Rectal smooth muscle tissue (tissue), 1 donor: ENCODE measurements at regions not wholly inside any gene's neighbourhood (a gene's known extent, or its start where the extent isn't known, plus 50 kb on each side); places are given as distances from the start of the nearest gene placed in this dataset.
"Not testable (repeated sequence)": the region's sequence is repeated elsewhere in the genome, so short reads cannot be mapped to it uniquely, and the experiment has no call there.

Experiments used
- H3K27ac ChIP-seq: one replicate; pipeline ENCODE4 v1.7.0; 2013; ENCODE audit warnings: low read depth, low read length, inconsistent platforms
- H3K27me3 ChIP-seq: one replicate; pipeline ENCODE4 v1.7.0; 2013; ENCODE audit warnings: low read length; ENCODE audit not compliant: control insufficient read depth, insufficient read depth
- H3K36me3 ChIP-seq: one replicate; pipeline ENCODE4 v1.7.0; 2013; ENCODE audit warnings: low read length; ENCODE audit not compliant: control insufficient read depth, insufficient read depth
- H3K4me1 ChIP-seq: one replicate; pipeline ENCODE4 v1.7.0; 2013; ENCODE audit warnings: low read length; ENCODE audit not compliant: control insufficient read depth, insufficient read depth
- H3K4me3 ChIP-seq: one replicate; pipeline ENCODE4 v1.7.0; 2013; ENCODE audit warnings: low read length
- H3K9ac ChIP-seq: one replicate; pipeline ENCODE4 v1.7.0; 2013; ENCODE audit warnings: low read length

DNA sequence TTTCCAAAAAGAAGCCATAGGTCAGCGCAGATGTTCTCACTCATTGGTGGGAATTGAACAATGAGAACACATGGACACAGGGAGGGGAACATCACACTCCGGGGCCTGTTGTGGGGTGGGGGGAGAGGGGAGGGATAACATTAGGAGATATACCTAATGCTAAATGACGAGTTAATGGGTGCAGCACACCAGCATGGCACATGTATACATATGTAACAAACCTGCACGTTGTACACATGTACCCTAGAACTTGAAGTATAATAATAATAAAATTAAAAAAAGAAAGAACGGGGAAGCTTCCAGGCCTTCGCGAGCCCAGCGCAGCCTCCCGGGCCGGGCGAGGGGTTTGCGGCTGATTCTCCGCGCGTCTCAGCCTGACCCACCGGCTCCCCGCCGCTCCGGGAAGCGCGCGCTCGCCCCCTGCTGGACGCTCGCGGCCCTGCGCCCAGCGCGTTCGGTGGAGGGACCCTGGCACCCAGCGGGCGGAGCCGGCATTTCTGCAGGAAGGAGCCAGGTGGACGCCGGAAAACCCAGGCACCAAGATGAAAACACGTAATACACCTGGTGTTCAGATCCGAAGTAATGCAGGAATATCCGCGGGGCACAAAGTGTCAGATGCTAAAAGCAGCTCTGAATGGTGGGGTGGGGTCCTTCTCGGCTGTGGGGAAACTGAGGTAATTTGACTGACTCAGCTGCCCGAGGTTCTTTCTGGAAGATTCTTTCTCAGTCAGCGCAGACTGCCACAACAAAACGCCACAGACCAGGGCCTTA is 67.1 kb upstream of the PPP1R26 start:
- not testable (repeated sequence) for H3K9ac ChIP-seq, H3K27me3 ChIP-seq, H3K4me1 ChIP-seq, H3K27ac ChIP-seq, H3K36me3 ChIP-seq, H3K4me3 ChIP-seq

DNA sequence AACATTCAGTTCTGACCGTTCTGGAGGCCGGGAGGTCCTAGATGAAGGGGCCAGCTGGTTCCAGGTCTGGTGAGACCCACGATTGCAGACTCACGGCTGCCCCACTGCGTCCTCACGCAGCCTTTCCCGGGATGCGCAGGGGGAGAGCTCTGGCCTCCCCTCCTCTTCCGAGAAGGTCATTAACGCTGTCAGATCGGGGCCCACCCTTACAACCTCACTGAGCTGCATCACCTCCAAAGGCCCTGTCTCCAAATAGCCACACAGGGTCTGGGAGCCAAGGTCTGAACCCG is 66.6 kb upstream of the PPP1R26 start:
- Histone ChIP-seq H3K4me1 (no peaks in the 10 kb centered on the region), H3K36me3 (no peaks in the 10 kb centered on the region), H3K4me3 (no peak overlapping the region), H3K27ac (no peak overlapping the region), H3K27me3 (no peaks in the 10 kb centered on the region), H3K9ac (no peak overlapping the region)

DNA sequence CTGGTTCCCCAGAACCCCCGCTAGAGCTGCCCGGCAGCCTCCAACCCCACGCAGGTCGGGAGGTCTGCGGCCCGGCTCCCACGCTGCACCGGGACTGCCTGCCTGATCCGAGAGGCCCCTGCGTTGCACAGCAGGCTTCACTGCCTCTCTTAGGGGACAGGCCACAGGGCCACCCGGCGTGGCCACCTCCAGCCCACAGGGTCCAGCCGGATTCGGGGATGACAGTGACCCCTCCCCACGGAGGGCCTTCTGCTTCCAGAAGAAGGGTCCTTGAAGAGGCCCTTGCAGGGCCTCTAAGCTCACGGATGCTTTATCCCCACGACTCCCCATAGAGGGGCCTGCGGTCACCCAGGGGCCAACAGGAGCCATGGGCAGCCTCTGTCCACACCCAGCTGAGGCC is 66.1 kb upstream of the PPP1R26 start:
- Histone ChIP-seq H3K4me1 (no peaks in the 10 kb centered on the region), H3K9ac (no peak overlapping the region), H3K36me3 (no peaks in the 10 kb centered on the region), H3K27ac (no peak overlapping the region), H3K27me3 (no peaks in the 10 kb centered on the region), H3K4me3 (no peak overlapping the region)

DNA sequence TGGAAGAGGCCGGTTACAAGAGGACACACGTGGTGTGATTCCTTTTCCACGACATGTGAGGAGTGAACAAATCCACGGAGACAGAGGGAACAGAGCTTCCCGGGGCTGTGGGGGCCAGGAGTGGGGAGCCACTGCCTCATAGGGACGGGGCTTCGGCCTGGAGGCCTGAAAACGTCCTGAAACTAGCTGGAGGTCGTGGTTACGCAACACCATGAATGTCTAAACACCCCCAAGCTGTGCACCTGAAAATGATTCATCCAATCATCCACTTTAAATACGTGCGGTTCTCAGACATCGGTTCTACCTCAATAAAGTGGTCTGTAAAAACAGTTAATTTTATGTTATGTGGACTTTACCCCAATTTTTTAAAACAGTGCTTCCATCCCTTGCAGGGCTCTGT is 65.3 kb upstream of the PPP1R26 start:
- H3K9ac ChIP-seq, result no peak overlapping the region
- H3K36me3 ChIP-seq, result no peaks in the 10 kb centered on the region
- no peak overlapping the region for H3K27ac ChIP-seq
- H3K4me1 ChIP-seq, result no peaks in the 10 kb centered on the region
- no peak overlapping the region for H3K4me3 ChIP-seq
- no peaks in the 10 kb centered on the region for H3K27me3 ChIP-seq

DNA sequence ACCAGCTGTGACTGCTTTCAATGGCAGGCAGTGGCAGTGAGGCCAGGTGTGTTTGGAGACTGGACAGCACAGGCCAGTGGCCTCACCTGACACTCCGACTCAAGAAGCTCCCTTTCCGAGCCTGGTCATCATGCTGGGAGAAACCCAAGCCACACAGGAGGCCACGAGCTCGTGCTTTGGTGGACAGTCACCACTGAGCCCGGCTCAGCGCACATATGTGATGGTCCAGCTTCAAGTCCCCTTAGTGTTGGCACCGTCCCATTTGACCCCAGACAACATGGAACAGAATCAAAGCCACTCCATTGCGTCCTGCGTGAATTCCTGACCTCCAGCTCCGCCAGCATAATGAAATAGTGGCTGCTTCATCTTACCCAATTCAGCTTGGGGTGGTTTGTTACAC is 64.0 kb upstream of the PPP1R26 start:
- H3K4me3 ChIP-seq, result no peak overlapping the region
- no peaks in the 10 kb centered on the region for H3K36me3 ChIP-seq
- no peak overlapping the region for H3K27ac ChIP-seq
- H3K27me3 ChIP-seq, result no peaks in the 10 kb centered on the region
- no peak overlapping the region for H3K9ac ChIP-seq
- no peaks in the 10 kb centered on the region for H3K4me1 ChIP-seq

DNA sequence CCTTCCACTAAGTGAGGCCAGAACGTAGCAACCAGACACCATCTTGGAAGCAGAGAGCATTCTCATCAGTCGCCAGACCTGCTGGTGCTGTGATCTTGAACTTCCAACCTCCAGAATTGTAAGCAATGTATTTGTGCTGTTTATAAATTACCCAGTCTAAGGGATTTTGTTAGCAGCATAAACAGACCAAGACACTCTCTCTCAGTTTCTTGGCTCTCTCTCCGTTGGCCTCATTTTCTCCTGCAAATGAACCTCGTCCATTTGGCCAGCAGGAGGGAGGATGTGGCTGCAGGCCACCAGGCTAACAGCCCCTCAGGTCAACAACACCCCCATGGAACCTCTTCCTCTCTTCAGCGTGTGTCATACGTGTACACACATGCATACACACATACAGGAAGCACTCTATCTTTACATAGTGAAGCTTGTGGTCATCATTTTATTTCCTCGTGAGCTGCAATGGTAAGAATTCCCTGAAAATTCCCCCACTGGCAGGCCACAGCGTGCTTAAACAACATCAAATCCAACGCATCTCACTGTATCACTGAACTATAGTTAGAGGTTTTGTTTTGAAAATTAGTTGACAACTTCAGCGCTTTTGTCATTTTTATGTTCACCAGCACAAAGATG is 62.8 kb upstream of the PPP1R26 start:
- H3K9ac ChIP-seq, result no peak overlapping the region
- H3K36me3 ChIP-seq, result no peaks in the 10 kb centered on the region
- no peak overlapping the region for H3K4me3 ChIP-seq
- no peaks in the 10 kb centered on the region for H3K27me3 ChIP-seq
- no peaks in the 10 kb centered on the region for H3K4me1 ChIP-seq
- no peak overlapping the region for H3K27ac ChIP-seq

DNA sequence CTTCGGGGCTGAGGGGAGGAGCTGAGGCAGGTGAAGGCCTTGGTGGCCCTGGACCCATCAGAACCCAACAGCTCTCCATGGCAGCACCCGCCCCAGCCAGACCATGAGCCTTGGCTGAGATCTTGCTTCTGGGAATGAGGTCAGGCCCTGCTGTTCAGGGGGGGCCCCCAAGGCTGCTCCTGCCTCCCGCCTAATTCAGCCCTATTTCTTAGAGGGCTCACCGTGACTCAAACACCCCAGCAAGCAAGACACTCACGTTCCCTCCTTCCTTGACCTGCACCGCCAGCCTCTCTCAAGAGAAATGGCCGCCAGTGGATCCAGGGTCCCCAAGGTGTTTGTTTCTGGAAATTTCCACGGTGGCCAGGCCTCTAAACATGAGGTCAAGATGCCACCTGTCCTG is 61.4 kb upstream of the PPP1R26 start:
- no peak overlapping the region for H3K4me3 ChIP-seq
- H3K36me3 ChIP-seq, result no peaks in the 10 kb centered on the region
- no peaks in the 10 kb centered on the region for H3K4me1 ChIP-seq
- no peaks in the 10 kb centered on the region for H3K27me3 ChIP-seq
- H3K9ac ChIP-seq, result no peak overlapping the region
- no peak overlapping the region for H3K27ac ChIP-seq

DNA sequence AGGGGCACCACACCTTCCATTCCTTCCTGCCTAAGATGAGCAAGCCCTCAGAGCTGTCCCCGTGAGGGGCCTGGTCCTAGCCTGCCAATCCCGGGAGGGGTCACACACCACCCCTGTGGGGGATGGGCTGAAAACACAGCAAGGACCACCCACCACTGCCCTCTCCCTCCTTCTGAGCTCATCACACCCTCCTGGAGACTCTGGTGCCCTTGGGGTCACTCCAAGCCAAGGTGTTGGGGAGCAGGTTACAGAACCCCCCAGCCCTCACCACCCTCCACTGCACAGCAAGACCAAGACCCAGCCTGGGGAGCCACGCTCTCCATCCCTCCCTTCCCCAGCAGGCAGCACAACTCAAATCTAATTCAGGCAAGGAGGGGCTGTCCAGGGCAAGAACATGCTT is 60.5 kb upstream of the PPP1R26 start:
- H3K9ac ChIP-seq, result no peak overlapping the region
- no peaks in the 10 kb centered on the region for H3K4me1 ChIP-seq
- H3K27me3 ChIP-seq, result no peaks in the 10 kb centered on the region
- H3K36me3 ChIP-seq, result no peaks in the 10 kb centered on the region
- H3K4me3 ChIP-seq, result no peak overlapping the region
- no peak overlapping the region for H3K27ac ChIP-seq

DNA sequence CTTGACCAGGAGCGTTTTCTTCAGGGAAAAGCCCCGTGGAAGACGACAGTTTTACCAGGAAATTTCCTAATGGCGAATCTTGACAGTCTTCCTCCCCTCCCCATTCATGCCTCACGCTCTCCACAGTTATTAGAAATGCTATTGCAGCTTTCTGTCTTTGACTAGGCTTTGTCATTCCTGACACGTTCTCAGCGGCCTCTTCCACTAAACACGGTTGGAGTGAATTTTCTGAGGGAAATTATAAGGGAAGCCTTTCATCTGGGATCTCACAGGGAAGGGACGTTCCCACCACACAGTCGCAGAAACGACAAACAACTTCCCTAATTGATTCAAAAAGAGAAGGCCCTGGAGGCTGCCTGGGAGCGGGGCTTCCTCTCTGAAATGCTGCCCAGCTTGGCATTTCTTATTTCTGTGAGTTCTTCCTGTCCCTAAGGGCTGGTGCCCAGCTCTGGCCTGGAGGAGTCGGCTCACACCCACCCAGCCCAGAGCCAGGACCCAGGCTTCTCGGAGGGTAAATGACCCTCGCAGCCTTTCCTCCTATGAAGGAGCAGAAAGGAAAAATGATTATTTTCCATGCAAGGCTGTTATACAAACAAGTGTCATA is 57.1 kb upstream of the PPP1R26 start:
- no peaks in the 10 kb centered on the region for H3K36me3 ChIP-seq
- H3K9ac ChIP-seq, result no peak overlapping the region
- no peak overlapping the region for H3K27ac ChIP-seq
- no peak overlapping the region for H3K4me3 ChIP-seq
- H3K27me3 ChIP-seq, result no peaks in the 10 kb centered on the region
- H3K4me1 ChIP-seq, result no peaks in the 10 kb centered on the region

DNA sequence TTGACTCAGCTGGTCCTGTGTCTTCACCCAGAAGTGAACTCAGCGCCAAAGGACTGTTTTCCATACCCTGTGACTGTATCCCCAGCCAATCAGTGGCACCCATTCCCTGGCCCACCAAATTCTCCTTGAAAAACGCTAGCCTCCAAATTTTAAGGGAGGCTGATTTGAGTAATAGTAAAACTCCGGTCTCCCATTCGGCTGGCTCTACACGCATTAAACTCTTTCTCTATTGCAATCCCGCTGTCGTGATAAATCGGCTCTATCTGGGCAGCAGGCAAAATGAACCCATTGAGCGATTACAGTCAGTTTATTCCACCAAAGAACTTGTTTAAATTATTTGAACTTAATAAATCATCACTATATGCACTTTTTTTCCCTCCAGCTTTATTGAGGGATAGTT is 55.9 kb upstream of the PPP1R26 start:
- H3K4me1 ChIP-seq, result no peaks in the 10 kb centered on the region
- no peak overlapping the region for H3K4me3 ChIP-seq
- no peak overlapping the region for H3K27ac ChIP-seq
- no peaks in the 10 kb centered on the region for H3K36me3 ChIP-seq
- H3K9ac ChIP-seq, result no peak overlapping the region
- H3K27me3 ChIP-seq, result no peaks in the 10 kb centered on the region
